C4-2B (cell line): ENCODE measurements at regions not wholly inside any gene's neighbourhood (a gene's known extent, or its start where the extent isn't known, plus 50 kb on each side); places are given as distances from the start of the nearest gene placed in this dataset.

Experiments
- ZFX ChIP-seq: fragments of 450-650 bp; IDR thresholded peaks from 2 replicates; pipeline ENCODE4 v1.6.1; 2017
- TF ChIP-seq, protein P1 (sequence below): fragments of 450-650 bp; conservative IDR thresholded peaks from 2 replicates; pipeline ENCODE4 v1.5.1; 2017; ENCODE audit warnings: mild to moderate bottlenecking

DNA sequence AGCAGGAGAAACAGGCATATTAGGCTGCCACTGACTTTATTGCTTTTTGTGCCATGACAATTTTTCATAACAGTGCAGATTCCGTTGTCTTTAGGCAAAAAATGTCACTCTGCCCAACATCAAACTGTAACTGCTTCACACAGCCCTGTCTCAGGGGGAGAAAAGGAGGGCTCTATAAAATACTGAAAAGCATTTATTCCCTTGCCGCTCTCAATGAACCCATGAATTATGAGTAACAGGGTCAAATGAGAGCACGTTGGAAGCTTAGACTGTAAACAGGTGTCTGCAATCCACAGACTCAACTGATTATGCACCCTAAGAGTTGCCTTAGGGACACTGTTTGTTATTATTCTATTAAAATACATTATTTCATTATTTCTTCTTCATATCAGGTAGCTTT is 292.1 kb upstream of the FMN2 start:
- TF ChIP-seq ZFX, result no peak
- TF ChIP-seq, protein P1, sequence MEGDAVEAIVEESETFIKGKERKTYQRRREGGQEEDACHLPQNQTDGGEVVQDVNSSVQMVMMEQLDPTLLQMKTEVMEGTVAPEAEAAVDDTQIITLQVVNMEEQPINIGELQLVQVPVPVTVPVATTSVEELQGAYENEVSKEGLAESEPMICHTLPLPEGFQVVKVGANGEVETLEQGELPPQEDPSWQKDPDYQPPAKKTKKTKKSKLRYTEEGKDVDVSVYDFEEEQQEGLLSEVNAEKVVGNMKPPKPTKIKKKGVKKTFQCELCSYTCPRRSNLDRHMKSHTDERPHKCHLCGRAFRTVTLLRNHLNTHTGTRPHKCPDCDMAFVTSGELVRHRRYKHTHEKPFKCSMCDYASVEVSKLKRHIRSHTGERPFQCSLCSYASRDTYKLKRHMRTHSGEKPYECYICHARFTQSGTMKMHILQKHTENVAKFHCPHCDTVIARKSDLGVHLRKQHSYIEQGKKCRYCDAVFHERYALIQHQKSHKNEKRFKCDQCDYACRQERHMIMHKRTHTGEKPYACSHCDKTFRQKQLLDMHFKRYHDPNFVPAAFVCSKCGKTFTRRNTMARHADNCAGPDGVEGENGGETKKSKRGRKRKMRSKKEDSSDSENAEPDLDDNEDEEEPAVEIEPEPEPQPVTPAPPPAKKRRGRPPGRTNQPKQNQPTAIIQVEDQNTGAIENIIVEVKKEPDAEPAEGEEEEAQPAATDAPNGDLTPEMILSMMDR, result no peak
